GM21825 (cell line): ENCODE measurements at regions not wholly inside any gene's neighbourhood (a gene's known extent, or its start where the extent isn't known, plus 50 kb on each side); places are given as distances from the start of the nearest gene placed in this dataset.
"Not testable (repeated sequence)": the region's sequence is repeated elsewhere in the genome, so short reads cannot be mapped to it uniquely, and the experiment has no call there.

Source experiments
- ATAC-seq: cut with Tn5 transposase; IDR thresholded peaks from one replicate; pipeline ENCODE4 v1.9.1; 2021; ENCODE audit warnings: mild to moderate bottlenecking, moderate library complexity; ENCODE audit not compliant: unreplicated experiment

- ATAC-seq = no peak
These were observed 127.3 kb downstream of the ATP23 start for GRCh38 chr12:58068706-58069105.

GRCh38 chr12:58069268-58069963 is 128.0 kb downstream of the ATP23 start:
- ATAC-seq = no peak

GRCh38 chr12:58071994-58072393 is 130.6 kb downstream of the ATP23 start:
- no peak for ATAC-seq

- ATAC-seq = no peak
These were observed 132.9 kb downstream of the ATP23 start for GRCh38 chr12:58074259-58074658.

GRCh38 chr12:58079806-58080205 is 138.4 kb downstream of the ATP23 start:
- no peak for ATAC-seq

GRCh38 chr12:58081488-58081887 is 140.1 kb downstream of the ATP23 start:
- no peak for ATAC-seq

GRCh38 chr12:58082996-58083395 is 141.6 kb downstream of the ATP23 start:
- no peak for ATAC-seq

- no peak for ATAC-seq
These were observed 144.6 kb downstream of the ATP23 start for GRCh38 chr12:58086006-58086405.

GRCh38 chr12:58086930-58087329 is 145.6 kb downstream of the ATP23 start:
- ATAC-seq = no peak

GRCh38 chr12:58087423-58088127 is 146.2 kb downstream of the ATP23 start:
- no peak for ATAC-seq

- ATAC-seq = no peak
These were observed 148.2 kb downstream of the ATP23 start for GRCh38 chr12:58089588-58089987.

GRCh38 chr12:58090685-58091084 is 149.3 kb downstream of the ATP23 start:
- no peak for ATAC-seq

- ATAC-seq = no peak
These were observed 153.6 kb downstream of the ATP23 start for GRCh38 chr12:58095002-58095401.

GRCh38 chr12:58097741-58098140 is 156.4 kb downstream of the ATP23 start:
- no peak for ATAC-seq

- ATAC-seq = no peak
These were observed 158.1 kb downstream of the ATP23 start for GRCh38 chr12:58099476-58099875.

GRCh38 chr12:58104351-58104755 is 163.0 kb downstream of the ATP23 start:
- ATAC-seq = no peak

- ATAC-seq = no peak
These were observed 164.1 kb downstream of the ATP23 start for GRCh38 chr12:58105225-58106119.

GRCh38 chr12:58106195-58106594 is 164.8 kb downstream of the ATP23 start:
- no peak for ATAC-seq

- no peak for ATAC-seq
These were observed 175.8 kb downstream of the ATP23 start for GRCh38 chr12:58117201-58117600.

GRCh38 chr12:58117667-58118066 is 176.3 kb downstream of the ATP23 start:
- ATAC-seq = no peak

GRCh38 chr12:58125761-58126160 is 184.4 kb downstream of the ATP23 start:
- ATAC-seq = not testable (repeated sequence)
